RWPE2 (cell line): ENCODE measurements at regions not wholly inside any gene's neighbourhood (a gene's known extent, or its start where the extent isn't known, plus 50 kb on each side); places are given as distances from the start of the nearest gene placed in this dataset.

ENCODE experiments used
- ATAC-seq: fragments of 200-7000 bp; cut with Tn5 transposase; 3 replicates; pipeline ENCODE4 v1.9.1; 2021; ENCODE audit warnings: low read depth
- DNase-seq: peaks from one replicate; pipeline ENCODE4 v3.0.0-alpha.2; 2020; ENCODE audit warnings: low spot score
- H3K27ac ChIP-seq: fragments of 450-650 bp; 2 replicates; pipeline ENCODE4 v1.5.1; 2017; ENCODE audit warnings: mild to moderate bottlenecking; ENCODE audit not compliant: poor library complexity, severe bottlenecking
- H3K27me3 ChIP-seq: fragments of 250-450 bp; sonication (Bioruptor Pico); 2 replicates; pipeline ENCODE4 v1.5.1; 2021; ENCODE audit warnings: mild to moderate bottlenecking, moderate library complexity; ENCODE audit not compliant: insufficient read depth, poor library complexity, severe bottlenecking
- H3K36me3 ChIP-seq: fragments of 250-450 bp; sonication (Bioruptor Pico); 2 replicates; pipeline ENCODE4 v1.5.1; 2020; ENCODE audit warnings: low read depth, mild to moderate bottlenecking, moderate library complexity
- H3K4me1 ChIP-seq: fragments of 250-450 bp; sonication (Bioruptor Pico); 2 replicates; pipeline ENCODE4 v1.5.1; 2021; ENCODE audit warnings: mild to moderate bottlenecking, moderate library complexity; ENCODE audit not compliant: insufficient read depth, poor library complexity, severe bottlenecking
- H3K4me3 ChIP-seq: fragments of 250-450 bp; sonication (Bioruptor Pico); 2 replicates; pipeline ENCODE4 v1.5.1; 2021; ENCODE audit warnings: mild to moderate bottlenecking, moderate library complexity; ENCODE audit not compliant: severe bottlenecking
- H3K9me3 ChIP-seq: fragments of 250-450 bp; sonication (Bioruptor Pico); 2 replicates; pipeline ENCODE4 v1.5.1; 2021; ENCODE audit warnings: mild to moderate bottlenecking, moderate library complexity; ENCODE audit not compliant: severe bottlenecking
- TF ChIP-seq, protein P1 (sequence below): fragments of 450-650 bp; IDR thresholded peaks from one replicate; pipeline ENCODE4 v1.5.1; 2017; ENCODE audit warnings: mild to moderate bottlenecking, moderate library complexity; ENCODE audit not compliant: poor library complexity, severe bottlenecking

GRCh38 chrX:122026665-122027064 is 979.3 kb downstream of the GLUD2 start:
- Histone ChIP-seq H3K4me3 (no peak overlapping the region), H3K9me3 (no peaks in the 10 kb centered on the region), H3K27ac (no peak overlapping the region), H3K36me3 (no peaks in the 10 kb centered on the region), H3K27me3 (no peaks in the 10 kb centered on the region), H3K4me1 (no peaks in the 10 kb centered on the region)
- ATAC-seq: no peak
- DNase-seq: no peak
- TF ChIP-seq, protein P1, sequence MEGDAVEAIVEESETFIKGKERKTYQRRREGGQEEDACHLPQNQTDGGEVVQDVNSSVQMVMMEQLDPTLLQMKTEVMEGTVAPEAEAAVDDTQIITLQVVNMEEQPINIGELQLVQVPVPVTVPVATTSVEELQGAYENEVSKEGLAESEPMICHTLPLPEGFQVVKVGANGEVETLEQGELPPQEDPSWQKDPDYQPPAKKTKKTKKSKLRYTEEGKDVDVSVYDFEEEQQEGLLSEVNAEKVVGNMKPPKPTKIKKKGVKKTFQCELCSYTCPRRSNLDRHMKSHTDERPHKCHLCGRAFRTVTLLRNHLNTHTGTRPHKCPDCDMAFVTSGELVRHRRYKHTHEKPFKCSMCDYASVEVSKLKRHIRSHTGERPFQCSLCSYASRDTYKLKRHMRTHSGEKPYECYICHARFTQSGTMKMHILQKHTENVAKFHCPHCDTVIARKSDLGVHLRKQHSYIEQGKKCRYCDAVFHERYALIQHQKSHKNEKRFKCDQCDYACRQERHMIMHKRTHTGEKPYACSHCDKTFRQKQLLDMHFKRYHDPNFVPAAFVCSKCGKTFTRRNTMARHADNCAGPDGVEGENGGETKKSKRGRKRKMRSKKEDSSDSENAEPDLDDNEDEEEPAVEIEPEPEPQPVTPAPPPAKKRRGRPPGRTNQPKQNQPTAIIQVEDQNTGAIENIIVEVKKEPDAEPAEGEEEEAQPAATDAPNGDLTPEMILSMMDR: no peak

DNA sequence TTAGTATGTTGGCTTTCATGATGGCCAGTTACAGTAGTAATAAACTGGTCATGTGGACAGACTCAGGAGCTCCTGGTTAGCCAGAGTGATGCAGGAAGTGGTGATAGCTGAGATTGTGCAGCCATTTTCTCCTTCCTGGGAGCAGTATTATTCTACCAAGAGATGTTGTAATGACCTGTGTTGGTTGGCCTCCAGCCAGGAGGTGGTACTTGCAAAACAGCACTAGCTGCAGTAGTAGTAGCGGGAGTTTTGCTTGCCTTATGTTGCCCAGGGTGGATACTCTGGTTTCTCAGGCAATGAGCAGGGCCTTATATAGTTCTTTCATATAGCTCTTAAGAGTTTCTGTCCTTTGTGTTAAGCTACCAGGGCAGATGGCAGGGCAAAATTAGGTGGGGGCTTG is 998.8 kb downstream of the GLUD2 start:
- H3K4me3 ChIP-seq: no peak overlapping the region
- no peak for ATAC-seq
- no peaks in the 10 kb centered on the region for H3K9me3 ChIP-seq
- no peaks in the 10 kb centered on the region for H3K36me3 ChIP-seq
- H3K27me3 ChIP-seq: no peaks in the 10 kb centered on the region
- TF ChIP-seq, protein P1: no peak
- no peaks in the 10 kb centered on the region for H3K4me1 ChIP-seq
- DNase-seq: no peak
- no peak overlapping the region for H3K27ac ChIP-seq

DNA sequence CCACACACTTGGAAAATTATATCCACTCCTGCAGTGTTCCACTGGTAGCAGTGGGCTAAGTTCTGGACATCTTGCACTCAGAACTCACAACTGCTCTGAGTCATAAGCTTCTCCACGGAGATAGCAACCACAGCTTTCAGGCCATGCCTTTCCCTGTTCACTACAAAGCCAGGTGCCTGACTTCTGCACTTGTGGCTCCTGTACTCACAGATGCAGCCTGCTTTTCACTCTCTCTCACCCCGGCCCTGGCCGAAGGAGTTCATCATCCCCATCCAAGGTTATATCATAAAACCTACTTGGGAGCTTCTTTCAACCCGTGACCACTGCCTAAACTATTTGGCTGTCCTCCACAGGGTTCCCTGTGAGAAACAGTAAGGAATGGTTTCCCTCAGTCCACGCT is 999.4 kb downstream of the GLUD2 start:
- Histone ChIP-seq H3K27ac (no peak overlapping the region), H3K36me3 (no peaks in the 10 kb centered on the region), H3K4me3 (no peak overlapping the region), H3K9me3 (no peaks in the 10 kb centered on the region), H3K27me3 (no peaks in the 10 kb centered on the region), H3K4me1 (no peaks in the 10 kb centered on the region)
- TF ChIP-seq, protein P1: no peak
- no peak for ATAC-seq
- DNase-seq: no peak

DNA sequence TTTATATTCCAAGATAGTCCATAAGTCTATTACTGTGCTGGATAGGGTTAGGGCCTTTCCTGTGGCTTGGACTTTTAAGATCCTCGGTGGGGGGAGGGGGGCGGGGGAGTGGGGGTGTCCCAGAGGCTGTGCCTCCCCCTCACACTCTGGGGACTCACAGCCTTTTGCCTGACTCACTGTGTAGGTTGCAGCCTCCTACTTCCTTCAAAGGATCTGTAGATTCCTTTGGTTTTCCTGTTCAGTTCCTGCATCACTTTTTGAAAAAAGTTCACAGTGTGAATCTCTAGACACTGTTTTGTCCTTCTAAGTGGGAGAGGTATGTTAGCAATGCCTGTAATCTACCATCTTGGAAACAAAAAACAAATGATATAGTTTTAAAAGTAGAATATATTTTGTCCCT is 999.9 kb downstream of the GLUD2 start:
- DNase-seq: no peak
- ATAC-seq: no peak
- Histone ChIP-seq H3K4me1 (no peaks in the 10 kb centered on the region), H3K27me3 (no peaks in the 10 kb centered on the region), H3K27ac (no peak overlapping the region), H3K9me3 (no peaks in the 10 kb centered on the region), H3K4me3 (no peak overlapping the region), H3K36me3 (no peaks in the 10 kb centered on the region)
- TF ChIP-seq, protein P1: no peak

DNA sequence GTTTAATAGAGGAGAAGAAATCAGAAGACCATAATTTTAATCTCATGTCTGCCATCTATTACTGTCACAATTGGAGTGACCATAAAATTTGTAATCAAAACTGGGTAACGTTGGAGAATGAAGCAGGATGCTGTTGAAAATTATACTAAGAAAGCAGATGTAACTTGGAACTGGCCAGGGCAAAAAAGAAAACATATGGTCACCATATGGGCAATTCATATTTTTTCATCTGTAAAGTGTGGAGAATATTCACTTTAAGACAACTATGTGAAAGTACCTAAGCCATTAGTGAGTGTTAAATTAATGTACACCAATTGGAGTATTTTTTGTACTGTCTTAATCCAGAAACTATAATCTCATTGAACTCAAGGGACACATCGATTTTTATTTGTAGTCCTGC is 1008.0 kb downstream of the GLUD2 start:
- no peaks in the 10 kb centered on the region for H3K9me3 ChIP-seq
- H3K4me1 ChIP-seq: no peaks in the 10 kb centered on the region
- DNase-seq (no peak), ATAC-seq (no peak)
- no peak overlapping the region for H3K4me3 ChIP-seq
- no peaks in the 10 kb centered on the region for H3K36me3 ChIP-seq
- H3K27me3 ChIP-seq: no peaks in the 10 kb centered on the region
- TF ChIP-seq, protein P1: no peak
- no peak overlapping the region for H3K27ac ChIP-seq
